ENCODE measurements at regions not wholly inside any gene's neighbourhood (a gene's known extent, or its start where the extent isn't known, plus 50 kb on each side); places are given as distances from the start of the nearest gene placed in this dataset.
A peak's percentile ranks its signal among the peaks of the same experiment; 100 is the strongest.

GRCh38 chr2:2823061-2823753, 492.1 kb upstream of the MYT1L start:
- DNase-seq = no peak

GRCh38 chr2:2822143-2822542, 491.1 kb upstream of the MYT1L start:
- DNase-seq = no peak

GRCh38 chr2:2812648-2813047, 481.6 kb upstream of the MYT1L start:
- DNase-seq = no peak

- no peak for DNase-seq
Observed at GRCh38 chr2:2812117-2812516, 481.0 kb upstream of the MYT1L start.

DNA sequence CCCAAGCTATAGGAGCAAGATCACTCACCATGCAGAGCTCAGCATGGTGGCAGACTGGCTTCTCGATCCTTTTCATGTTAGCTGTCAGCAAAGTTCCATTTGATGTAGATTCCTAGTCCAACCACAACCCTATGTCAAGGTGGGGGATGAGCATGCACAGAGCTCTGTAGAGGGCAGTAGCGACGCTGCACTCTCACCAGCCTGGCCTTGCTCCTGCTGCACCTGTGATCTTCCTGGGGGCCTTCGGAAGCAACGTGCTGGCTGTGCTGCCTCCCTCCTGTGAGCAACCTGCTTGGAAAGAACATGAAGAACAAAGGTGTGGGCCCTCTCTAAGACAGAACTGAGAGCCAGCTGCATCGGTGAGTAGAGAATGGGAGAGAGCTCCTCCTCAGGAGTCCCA, 479.4 kb upstream of the MYT1L start:
- no peak for DNase-seq

- DNase-seq = no peak
Observed at GRCh38 chr2:2809771-2810170, 478.7 kb upstream of the MYT1L start.

DNA sequence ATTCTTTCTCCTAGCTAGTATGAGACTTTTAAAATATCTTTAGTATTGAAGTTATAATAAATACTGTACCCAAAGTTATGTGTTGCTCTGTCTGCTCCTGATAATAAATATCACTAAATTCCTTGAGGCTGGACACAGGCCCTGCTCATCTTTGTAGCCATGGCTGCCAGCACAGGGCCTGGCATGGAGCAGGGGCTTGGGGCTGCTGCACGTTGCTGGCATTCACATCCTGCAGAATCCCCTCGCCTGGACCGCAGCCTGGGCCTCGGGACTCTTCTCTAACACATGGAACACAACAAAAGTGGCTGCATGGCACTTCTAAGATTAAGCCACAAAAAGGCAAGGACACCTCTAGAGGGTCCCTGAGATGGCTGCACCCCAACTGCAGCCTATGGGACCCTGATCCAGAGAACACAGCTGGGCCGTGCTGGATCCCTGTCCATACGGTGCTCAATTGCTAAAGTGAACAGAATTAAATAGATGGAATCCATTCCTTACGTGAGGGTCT, 477.5 kb upstream of the MYT1L start:
- DNase-seq = no peak

GRCh38 chr2:2806711-2807110, 475.6 kb upstream of the MYT1L start:
- no peak for DNase-seq

DNA sequence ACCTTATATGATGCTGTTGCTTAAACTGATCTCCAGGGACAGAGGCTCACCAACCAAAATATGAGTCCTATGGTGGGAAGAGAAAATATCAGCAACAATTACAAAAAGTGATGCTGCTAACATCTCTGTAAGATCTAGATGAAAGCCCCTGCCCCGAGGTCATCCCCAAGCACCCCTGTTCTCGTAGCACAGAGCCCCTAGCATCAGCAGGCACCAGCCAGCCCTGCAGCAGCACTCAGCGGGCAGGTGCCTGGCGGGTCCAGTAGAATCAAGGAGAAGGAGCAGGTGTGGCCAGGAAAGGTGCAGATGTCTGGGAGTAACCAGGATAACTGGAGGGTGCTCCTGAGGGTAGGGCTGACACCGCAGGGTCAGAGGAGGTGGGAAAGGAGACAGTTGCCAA, 474.2 kb upstream of the MYT1L start:
- DNase-seq = no peak

DNA sequence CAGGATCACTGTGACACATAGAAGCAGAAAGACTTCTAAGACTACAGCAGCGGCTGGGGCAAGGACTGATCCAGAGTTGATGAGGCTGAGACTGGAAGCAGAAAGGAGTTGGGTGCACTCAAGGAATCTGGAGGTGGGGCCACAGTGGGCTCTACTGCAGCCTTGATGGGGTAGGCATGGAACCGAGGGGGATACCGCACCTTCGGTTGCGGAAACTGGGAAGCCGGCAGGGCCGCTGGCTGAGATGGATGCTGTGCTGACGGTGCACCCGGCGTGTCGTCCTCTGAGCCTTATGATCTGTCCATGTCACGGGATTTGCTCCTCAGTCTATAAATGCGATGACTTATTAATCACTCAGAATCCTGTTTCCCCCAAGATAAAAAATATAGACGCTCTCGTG, 473.5 kb upstream of the MYT1L start:
- DNase-seq = no peak

GRCh38 chr2:2801458-2801857, 470.4 kb upstream of the MYT1L start:
- no peak for DNase-seq

- DNase-seq = no peak
Observed at GRCh38 chr2:2800697-2801096, 469.6 kb upstream of the MYT1L start.

- DNase-seq = no peak
Observed at GRCh38 chr2:2800001-2800400, 468.9 kb upstream of the MYT1L start.

DNA sequence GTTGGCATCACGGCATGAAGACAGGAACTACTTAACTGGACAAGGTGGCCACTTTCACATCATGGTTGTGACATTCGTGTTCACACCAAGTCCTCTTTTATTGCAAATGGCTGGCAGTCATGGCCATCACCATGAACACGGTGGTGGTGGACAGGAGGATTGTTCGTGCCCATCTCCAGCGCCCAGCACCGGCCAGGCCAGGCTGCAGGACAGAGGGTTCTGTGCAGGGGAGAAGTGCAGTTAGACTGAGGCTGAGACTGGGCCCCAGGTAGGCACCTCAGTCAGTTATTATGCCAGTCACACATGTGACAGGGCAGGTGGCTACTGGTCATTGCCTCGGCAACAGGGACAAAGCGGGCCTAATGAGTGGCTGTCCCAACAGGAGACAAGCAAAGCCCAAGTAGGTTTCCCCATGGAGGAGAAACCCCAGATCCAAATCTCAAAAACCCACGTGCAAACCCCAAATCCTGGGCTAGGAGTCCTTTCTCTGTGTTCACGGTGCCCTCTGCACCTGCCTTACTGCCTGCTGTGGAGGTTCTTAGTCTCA, 468.1 kb upstream of the MYT1L start:
- no peak for DNase-seq

DNA sequence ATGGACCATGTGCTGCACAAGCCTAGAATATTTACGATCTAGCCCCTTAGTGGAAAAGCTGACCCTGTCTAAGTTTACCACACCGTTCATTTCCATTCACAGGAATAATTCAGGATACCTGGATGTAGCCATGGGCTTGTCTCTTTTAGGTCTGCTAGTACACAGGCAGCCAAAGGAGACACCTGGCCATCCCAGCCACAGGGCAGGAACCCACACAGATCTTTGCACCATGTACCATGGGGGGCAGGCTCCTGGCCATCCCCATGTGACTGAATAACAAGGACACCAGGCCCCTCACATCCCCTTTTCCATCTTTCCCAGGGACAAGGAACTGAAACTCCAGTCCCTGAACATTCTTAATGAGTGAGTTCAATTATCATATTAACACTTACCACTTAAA, 467.3 kb upstream of the MYT1L start:
- no peak for DNase-seq

DNA sequence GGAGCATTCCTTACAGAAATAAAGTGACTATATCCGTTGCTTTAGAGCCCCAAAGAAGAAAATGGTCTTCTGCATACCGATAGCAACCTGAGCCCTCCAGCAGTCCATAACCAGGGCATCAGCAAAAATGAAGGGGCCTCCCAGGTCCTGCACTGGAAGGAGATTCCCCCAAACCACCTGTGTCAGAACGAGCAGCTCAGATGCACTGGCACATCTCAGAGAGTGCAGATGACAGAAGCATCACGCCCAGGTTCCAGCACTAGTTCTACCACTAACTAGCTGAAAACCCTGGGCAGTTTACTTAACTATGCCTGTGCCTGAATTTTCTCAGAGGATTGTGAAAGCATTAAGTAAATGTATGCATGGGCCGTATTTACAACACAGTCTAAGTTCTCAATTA, 466.7 kb upstream of the MYT1L start:
- DNase-seq = no peak

GRCh38 chr2:2796207-2796606, 465.1 kb upstream of the MYT1L start:
- DNase-seq = no peak

DNA sequence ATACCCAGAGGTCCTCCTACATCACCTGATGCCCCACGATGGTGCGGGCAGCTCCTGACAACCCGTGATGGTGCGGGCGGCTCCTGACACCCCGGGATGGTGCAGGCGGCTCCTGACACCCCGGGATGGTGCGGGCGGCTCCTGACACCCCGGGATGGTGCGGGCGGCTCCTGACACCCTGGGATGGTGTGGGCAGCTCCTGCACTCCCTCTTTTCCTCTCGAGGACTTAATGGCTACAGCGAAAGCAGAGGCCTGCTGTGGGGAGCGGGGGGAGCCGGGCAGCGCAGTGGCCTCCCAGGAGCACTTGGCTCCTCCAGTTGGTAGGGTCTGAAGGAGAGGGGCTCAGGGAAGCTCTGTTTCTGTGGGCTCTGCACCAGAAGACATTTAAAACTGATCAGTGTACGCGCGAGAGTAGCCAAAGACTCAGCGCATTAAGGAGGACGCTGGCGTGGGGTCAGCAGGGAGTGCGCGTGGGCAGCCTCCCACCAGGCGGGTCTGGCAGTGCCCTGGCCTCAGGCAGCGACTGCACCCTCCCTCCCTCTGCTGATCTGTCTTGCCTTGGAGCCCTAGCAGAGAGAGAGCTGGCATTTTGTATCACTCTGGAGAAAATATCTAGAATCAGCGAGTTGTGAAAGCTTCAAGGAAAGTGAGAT, 464.5 kb upstream of the MYT1L start:
- no peak for DNase-seq

GRCh38 chr2:2793925-2794560, 463.0 kb upstream of the MYT1L start:
- DNase-seq = no peak

GRCh38 chr2:2793514-2793913, 462.4 kb upstream of the MYT1L start:
- DNase-seq = no peak

DNA sequence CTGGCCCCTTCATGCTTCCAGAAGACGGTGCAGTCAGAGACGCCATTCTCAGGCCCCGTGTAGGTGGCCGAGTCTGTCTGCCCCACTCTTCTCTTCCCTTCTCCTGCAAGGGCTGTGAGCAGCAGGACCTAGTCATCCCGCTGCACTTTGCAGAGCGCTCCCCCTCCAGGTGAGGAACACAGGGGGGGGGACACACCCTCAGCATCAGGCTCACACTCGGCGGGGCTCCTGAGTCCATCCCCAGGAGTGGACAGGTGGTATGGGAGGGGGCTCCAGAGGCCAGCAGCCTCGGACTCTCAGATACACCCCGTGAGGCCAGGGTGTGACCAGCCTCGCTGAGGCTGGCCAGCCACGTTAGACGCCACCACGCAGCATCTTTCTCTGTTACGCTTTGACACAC, 460.5 kb upstream of the MYT1L start:
- no peak for DNase-seq

GRCh38 chr2:2791031-2791430, 460.0 kb upstream of the MYT1L start:
- no peak for DNase-seq

DNA sequence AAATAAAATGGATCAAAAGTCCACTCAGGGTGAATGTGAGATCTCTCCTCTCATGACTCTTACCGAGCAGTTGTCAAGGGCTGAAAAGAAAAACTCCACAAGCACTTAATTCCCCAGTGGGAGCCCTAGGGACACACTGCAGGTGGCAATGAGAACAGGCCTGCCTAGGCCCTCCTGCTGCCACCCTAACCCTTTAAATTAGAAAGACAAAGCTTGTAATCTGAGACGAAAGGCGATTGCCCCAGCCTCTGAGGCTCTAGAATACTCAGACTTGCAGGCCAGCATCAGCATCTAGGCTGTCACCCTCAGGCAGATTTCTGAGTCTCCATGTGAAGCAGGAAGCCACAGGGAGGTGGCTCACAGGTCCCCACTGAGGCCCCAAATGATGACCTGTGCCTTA, 457.0 kb upstream of the MYT1L start:
- peak; percentile 87 for DNase-seq

DNA sequence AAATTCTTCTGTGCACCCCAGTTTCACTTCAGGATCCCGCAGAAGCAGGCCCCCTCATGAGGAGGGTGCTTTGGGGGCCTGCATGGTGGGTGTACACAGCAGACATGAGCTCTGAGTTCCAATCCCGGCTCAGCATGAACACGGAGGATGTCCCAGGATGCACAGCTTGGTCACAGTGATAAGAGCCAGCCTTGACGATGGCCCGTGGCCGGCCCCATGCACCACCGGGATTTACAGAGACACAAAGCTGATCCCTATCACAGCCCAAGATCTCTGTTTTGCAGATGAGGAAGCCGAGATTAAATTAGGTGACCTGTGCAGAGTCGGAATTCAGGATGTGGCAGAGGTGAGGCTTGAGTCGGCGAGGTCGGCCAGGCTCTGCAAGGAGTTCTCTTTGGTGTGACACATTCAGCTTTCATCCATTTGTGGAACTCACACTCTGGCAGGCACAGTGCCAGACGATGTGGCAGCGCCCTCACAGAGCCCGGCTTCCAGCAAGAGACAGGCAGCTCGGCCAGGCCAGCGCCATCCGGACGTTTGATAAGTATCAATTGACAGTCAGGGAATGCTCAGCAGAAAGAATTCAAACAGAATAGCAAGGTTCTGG, 456.3 kb upstream of the MYT1L start:
- DNase-seq = peak; percentile 78
